Smooth muscle cell (in vitro differentiated cells): ENCODE measurements at regions not wholly inside any gene's neighbourhood (a gene's known extent, or its start where the extent isn't known, plus 50 kb on each side); places are given as distances from the start of the nearest gene placed in this dataset.

Experiments used
- DNase-seq: peaks from one replicate; lab custom pipeline; 2025; ENCODE audit not compliant: unreplicated experiment; lab: John Stamatoyannopoulos, UW
- H2AFZ ChIP-seq: fragments of 200-600 bp; sonication (generic); 2 replicates; pipeline ENCODE4 v1.6.0; 2016; ENCODE audit warnings: antibody characterized with exemption, low read depth, mild to moderate bottlenecking
- H3F3A ChIP-seq: fragments of 200-600 bp; sonication (generic); 2 replicates; pipeline ENCODE4 v1.6.0; 2017; ENCODE audit warnings: antibody characterized with exemption, low read depth
- H3K27ac ChIP-seq: fragments of 200-600 bp; sonication (generic); 2 replicates; pipeline ENCODE4 v1.5.1; 2016; ENCODE audit warnings: low read depth, mild to moderate bottlenecking
- H3K27me3 ChIP-seq: fragments of 200-600 bp; sonication (generic); 2 replicates; pipeline ENCODE4 v1.6.1; 2016; ENCODE audit warnings: low read depth, mild to moderate bottlenecking
- H3K36me3 ChIP-seq: fragments of 200-600 bp; sonication (generic); 2 replicates; pipeline ENCODE4 v1.5.1; 2016; ENCODE audit warnings: low read depth
- H3K4me1 ChIP-seq: fragments of 200-600 bp; sonication (generic); 2 replicates; pipeline ENCODE4 v1.5.1; 2016; ENCODE audit warnings: low read depth
- H3K4me2 ChIP-seq: fragments of 200-600 bp; sonication (generic); 2 replicates; pipeline ENCODE4 v1.6.0; 2016; ENCODE audit warnings: mild to moderate bottlenecking
- H3K4me3 ChIP-seq: fragments of 200-600 bp; sonication (generic); 2 replicates; pipeline ENCODE4 v1.5.1; 2016; ENCODE audit warnings: mild to moderate bottlenecking
- H3K79me2 ChIP-seq: fragments of 200-600 bp; sonication (generic); 2 replicates; pipeline ENCODE4 v1.6.0; 2016; ENCODE audit warnings: low read depth, mild to moderate bottlenecking
- H3K9ac ChIP-seq: fragments of 200-600 bp; sonication (generic); 2 replicates; pipeline ENCODE4 v1.6.0; 2016; ENCODE audit warnings: low read depth
- H3K9me3 ChIP-seq: fragments of 200-600 bp; sonication (generic); replicated peaks from 2 replicates; pipeline ENCODE4 v1.5.1; 2016; ENCODE audit warnings: low read depth
- H4K20me1 ChIP-seq: fragments of 200-600 bp; sonication (generic); 2 replicates; pipeline ENCODE4 v1.6.0; 2016; ENCODE audit warnings: low read depth
- CTCF ChIP-seq: fragments of 200-600 bp; sonication (generic); IDR thresholded peaks from 2 replicates; pipeline ENCODE4 v1.5.1; 2017; ENCODE audit warnings: borderline replicate concordance, mild to moderate bottlenecking, antibody characterized with exemption; ENCODE audit not compliant: insufficient read depth, poor library complexity, severe bottlenecking
- WGBS: methylation state at CpG from one replicate; pipeline ENCODE4 v1.1.7; 2016; ENCODE audit warnings: low lambda C conversion rate; 5-methylcytosine and 5-hydroxymethylcytosine counted together

GRCh38 chr7:11934796-11935195 is 102.8 kb upstream of the THSD7A start:
- Histone ChIP-seq H3K4me1 (no peaks in the 10 kb centered on the region), H3K27ac (no peak overlapping the region), H3K4me3 (no peak overlapping the region), H3K9me3 (no peaks in the 10 kb centered on the region), H3K36me3 (no peaks in the 10 kb centered on the region), H2AFZ (peak overlapping the region; percentile 10), H4K20me1 (no peaks in the 10 kb centered on the region), H3K9ac (no peak overlapping the region), H3F3A (no peaks in the 10 kb centered on the region), H3K4me2 (no peak overlapping the region), H3K27me3 (no peaks in the 10 kb centered on the region), H3K79me2 (no peaks in the 10 kb centered on the region)
- no peak for TF ChIP-seq CTCF
- WGBS: 64% methylated on average over 2 of the region's 2 CpGs
- DNase-seq: no peak

- Histone ChIP-seq H3K9me3 (no peaks in the 10 kb centered on the region), H3K4me3 (no peak overlapping the region), H3K4me1 (no peaks in the 10 kb centered on the region), H3K27me3 (no peaks in the 10 kb centered on the region), H3F3A (no peaks in the 10 kb centered on the region), H4K20me1 (no peaks in the 10 kb centered on the region), H3K36me3 (no peaks in the 10 kb centered on the region), H3K79me2 (no peaks in the 10 kb centered on the region), H2AFZ (no peak overlapping the region), H3K9ac (no peak overlapping the region), H3K27ac (no peak overlapping the region), H3K4me2 (no peak overlapping the region)
- no peak for TF ChIP-seq CTCF
- DNase-seq: no peak
These were observed 103.9 kb upstream of the THSD7A start for GRCh38 chr7:11935905-11936304.

- Histone ChIP-seq H3K79me2 (no peaks in the 10 kb centered on the region), H3K4me2 (no peak overlapping the region), H3K27me3 (no peaks in the 10 kb centered on the region), H3K9me3 (no peaks in the 10 kb centered on the region), H3F3A (no peaks in the 10 kb centered on the region), H3K9ac (no peak overlapping the region), H3K36me3 (no peaks in the 10 kb centered on the region), H3K4me3 (no peak overlapping the region), H3K27ac (no peak overlapping the region), H4K20me1 (no peaks in the 10 kb centered on the region), H3K4me1 (no peaks in the 10 kb centered on the region), H2AFZ (no peak overlapping the region)
- no peak for DNase-seq
- WGBS: 97% methylated on average over 1 of the region's 1 CpG
- no peak for TF ChIP-seq CTCF
These were observed 114.8 kb upstream of the THSD7A start for GRCh38 chr7:11946794-11947193.

GRCh38 chr7:11950281-11950680 is 118.3 kb upstream of the THSD7A start:
- H2AFZ ChIP-seq: no peak overlapping the region
- no peaks in the 10 kb centered on the region for H4K20me1 ChIP-seq
- H3K27me3 ChIP-seq: no peaks in the 10 kb centered on the region
- H3K4me2 ChIP-seq: no peak overlapping the region
- H3K4me3 ChIP-seq: no peak overlapping the region
- H3K4me1 ChIP-seq: no peaks in the 10 kb centered on the region
- no peaks in the 10 kb centered on the region for H3K79me2 ChIP-seq
- no peak for DNase-seq
- TF ChIP-seq CTCF: no peak
- no peak overlapping the region for H3K9ac ChIP-seq
- no peak overlapping the region for H3K27ac ChIP-seq
- no peaks in the 10 kb centered on the region for H3K36me3 ChIP-seq
- WGBS: 77% methylated on average over 4 of the region's 4 CpGs
- H3K9me3 ChIP-seq: no peaks in the 10 kb centered on the region
- no peaks in the 10 kb centered on the region for H3F3A ChIP-seq
